Astrocyte of the cerebellum (primary cell): ENCODE measurements at regions not wholly inside any gene's neighbourhood (a gene's known extent, or its start where the extent isn't known, plus 50 kb on each side); places are given as distances from the start of the nearest gene placed in this dataset.

Experiments used
- DNase-seq: peaks from one replicate; pipeline ENCODE4 v3.0.0-alpha.2; 2011; ENCODE audit warnings: low read depth
- H3K4me3 ChIP-seq: 2 replicates; pipeline ENCODE4 v1.5.1; 2011; ENCODE audit warnings: mild to moderate bottlenecking, low read depth, low read length, moderate library complexity
- CTCF ChIP-seq: IDR thresholded peaks from 2 replicates; pipeline ENCODE4 v1.5.1; 2012; ENCODE audit warnings: low read length, low read depth, moderate library complexity, mild to moderate bottlenecking; ENCODE audit errors: missing control alignments
- in situ Hi-C: cut with HindIII; loops from 2 replicates; pipeline ENCODE4 v1.10.0; 2017; ENCODE audit warnings: low sequenced_read_pairs

- H3K4me3 ChIP-seq: no peak overlapping the region
- in situ Hi-C loops: no loop called here
- TF ChIP-seq CTCF: no peak
- peak; percentile 24 for DNase-seq
Observed at GRCh38 chr2:56474412-56475158, 290.8 kb downstream of the CCDC85A start.

- in situ Hi-C loops: no loop called here
- H3K4me3 ChIP-seq: no peak overlapping the region
- DNase-seq: no peak
- no peak for TF ChIP-seq CTCF
Observed at GRCh38 chr2:56475191-56475590, 291.4 kb downstream of the CCDC85A start.

- DNase-seq: no peak
- no peak for TF ChIP-seq CTCF
- in situ Hi-C loops: no loop called here
- no peak overlapping the region for H3K4me3 ChIP-seq
Observed at GRCh38 chr2:56476509-56477071, 292.8 kb downstream of the CCDC85A start.

GRCh38 chr2:56478027-56478426, 294.2 kb downstream of the CCDC85A start:
- no peak for DNase-seq
- in situ Hi-C loops: no loop called here
- TF ChIP-seq CTCF: no peak
- H3K4me3 ChIP-seq: no peak overlapping the region

- peak; percentile 50 for DNase-seq
- in situ Hi-C loops: no loop called here
Observed at GRCh38 chr2:56483081-56483480, 299.3 kb downstream of the CCDC85A start.

GRCh38 chr2:56484906-56485305, 301.1 kb downstream of the CCDC85A start:
- no peak for DNase-seq
- in situ Hi-C loops: no loop called here
- H3K4me3 ChIP-seq: no peak overlapping the region
- TF ChIP-seq CTCF: no peak

More at GRCh38 chr2:56483081-56483480, 299.3 kb downstream of the CCDC85A start:
- TF ChIP-seq CTCF: no peak
- no peak overlapping the region for H3K4me3 ChIP-seq
